PC-3 (cell line): ENCODE measurements at regions not wholly inside any gene's neighbourhood (a gene's known extent, or its start where the extent isn't known, plus 50 kb on each side); places are given as distances from the start of the nearest gene placed in this dataset.
A peak's percentile ranks its signal among the peaks of the same experiment; 100 is the strongest.

ENCODE experiments used
- ATAC-seq: fragments of 200-7000 bp; cut with Tn5 transposase; 2 replicates; pipeline ENCODE4 v1.9.1; 2020; ENCODE audit warnings: mild to moderate bottlenecking, moderate library complexity
- BruUV-seq: library from RNA; stranded (reverse); fragments of 400-500 nt; replicated peaks from 2 replicates; lab custom pipeline; 2021; lab: Mats Ljungman, UMichigan
- CTCF ChIA-PET: fragments of 300-600 bp; sonication (Branson Sonifier 250); formaldehyde crosslinking; loops from one replicate; lab custom pipeline; 2022; ENCODE audit warnings: antibody characterized with exemption; lab: Charles Lee
- POLR2A ChIA-PET: fragments of 300-600 bp; sonication (Branson Sonifier 250); formaldehyde crosslinking; loops from one replicate; lab custom pipeline; 2022; ENCODE audit warnings: antibody characterized with exemption; ENCODE audit not compliant: unreplicated experiment; lab: Charles Lee
- DNase-seq: peaks from one replicate; pipeline ENCODE4 v3.0.0-alpha.2; 2015
- H2AFZ ChIP-seq: fragments of 300-600 bp; sonication (generic); 2 replicates; pipeline ENCODE4 v1.6.0; 2016; ENCODE audit warnings: antibody characterized with exemption, low read length
- H3F3A ChIP-seq: fragments of 300-600 bp; sonication (generic); one replicate; pipeline ENCODE4 v1.6.0; 2017; ENCODE audit warnings: antibody characterized with exemption, low read length, control low read depth, mild to moderate bottlenecking; ENCODE audit not compliant: unreplicated experiment
- H3K27ac ChIP-seq: fragments of 300-600 bp; sonication (generic); 2 replicates; pipeline ENCODE4 v1.5.1; 2016; ENCODE audit warnings: mild to moderate bottlenecking, low read length
- H3K27me3 ChIP-seq: fragments of 300-600 bp; sonication (generic); 2 replicates; pipeline ENCODE4 v1.6.1; 2016; ENCODE audit warnings: low read length, mixed read lengths
- H3K36me3 ChIP-seq: fragments of 300-600 bp; sonication (generic); 2 replicates; pipeline ENCODE4 v1.6.1; 2016; ENCODE audit warnings: low read depth, mixed run types, low read length, mixed read lengths
- H3K4me1 ChIP-seq: fragments of 300-600 bp; sonication (generic); 2 replicates; pipeline ENCODE4 v1.5.1; 2016; ENCODE audit warnings: low read length; ENCODE audit not compliant: insufficient read depth
- H3K4me2 ChIP-seq: fragments of 300-600 bp; sonication (generic); 2 replicates; pipeline ENCODE4 v1.6.0; 2016; ENCODE audit warnings: low read length
- H3K4me3 ChIP-seq: fragments of 300-600 bp; sonication (generic); 2 replicates; pipeline ENCODE4 v1.5.1; 2016; ENCODE audit warnings: mild to moderate bottlenecking, low read length, mixed read lengths
- H3K79me2 ChIP-seq: fragments of 300-600 bp; sonication (generic); 2 replicates; pipeline ENCODE4 v1.6.1; 2017; ENCODE audit warnings: low read length, mixed read lengths
- H3K9ac ChIP-seq: fragments of 300-600 bp; sonication (generic); 2 replicates; pipeline ENCODE4 v1.6.0; 2016; ENCODE audit warnings: mild to moderate bottlenecking, low read length
- H3K9me2 ChIP-seq: fragments of 300-600 bp; sonication (generic); replicated peaks from 2 replicates; pipeline ENCODE4 v1.6.1; 2016; ENCODE audit warnings: mixed run types, low read length, mixed read lengths
- H3K9me3 ChIP-seq: fragments of 300-600 bp; sonication (generic); 2 replicates; pipeline ENCODE4 v1.6.1; 2016; ENCODE audit warnings: low read length, mixed read lengths
- H4K20me1 ChIP-seq: fragments of 300-600 bp; sonication (generic); 2 replicates; pipeline ENCODE4 v1.6.1; 2016; ENCODE audit warnings: low read length, mixed read lengths
- EZH2 ChIP-seq: fragments of 300-600 bp; sonication (generic); IDR thresholded peaks from one replicate; pipeline ENCODE4 v1.6.1; 2017; ENCODE audit warnings: antibody characterized with exemption, mild to moderate bottlenecking, low read length; ENCODE audit not compliant: unreplicated experiment
- EZH2phosphoT487 ChIP-seq: fragments of 300-600 bp; sonication (generic); IDR thresholded peaks from 2 replicates; pipeline ENCODE4 v1.6.1; 2018; ENCODE audit warnings: mild to moderate bottlenecking, antibody characterized with exemption, low read length, borderline replicate concordance
- intact Hi-C: fragments of 100-400 bp; cut with micrococcal nuclease; formaldehyde crosslinking; loops from 2 replicates; pipeline ENCODE4 v1.9.0; 2023
- TF ChIP-seq, protein P1 (sequence below): fragments of 300-600 bp; sonication (generic); conservative IDR thresholded peaks from 2 replicates; pipeline ENCODE4 v1.5.1; 2017; ENCODE audit warnings: antibody characterized with exemption, low read depth, mild to moderate bottlenecking, low read length

DNA sequence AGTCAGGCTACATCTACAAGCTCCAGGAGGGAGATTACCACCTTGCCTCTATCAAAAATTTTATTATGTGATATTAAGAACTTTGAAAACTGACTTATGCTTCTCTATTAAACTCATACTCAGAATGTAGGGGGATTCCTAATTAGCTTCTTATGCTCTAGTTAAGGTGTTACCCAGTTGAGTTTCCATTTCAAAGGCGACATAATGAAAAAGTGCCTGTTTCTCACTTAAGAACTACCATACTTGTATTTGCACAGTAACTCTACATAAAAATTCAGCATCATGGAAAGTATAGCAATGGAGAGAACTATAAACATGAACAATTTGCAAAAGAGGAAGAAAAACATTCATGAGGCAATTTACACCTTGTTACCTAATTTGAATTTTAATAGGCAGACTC lies 739.1 kb downstream of the ZPLD1 start:
- intact Hi-C loops: no loop called here
- ChIA-PET CTCF (no interaction called here), POLR2A (no interaction called here)
- Histone ChIP-seq H3K27me3 (no peaks in the 10 kb centered on the region), H3K27ac (no peak overlapping the region), H3K9me3 (no peaks in the 10 kb centered on the region), H3K4me3 (no peak overlapping the region), H3K9me2 (no peaks in the 10 kb centered on the region), H3K9ac (no peak overlapping the region), H3K79me2 (no peaks in the 10 kb centered on the region), H3K36me3 (no peaks in the 10 kb centered on the region), H3F3A (no peaks in the 10 kb centered on the region), H4K20me1 (no peaks in the 10 kb centered on the region), H3K4me2 (no peak overlapping the region), H3K4me1 (peaks cover 7% of the 10 kb centered on the region; the same call in 1 of the 2 replicates), H2AFZ (no peak overlapping the region)
- ATAC-seq (no peak), DNase-seq (no peak)
- BruUV-seq: no TSS peak
- TF ChIP-seq, protein P1, sequence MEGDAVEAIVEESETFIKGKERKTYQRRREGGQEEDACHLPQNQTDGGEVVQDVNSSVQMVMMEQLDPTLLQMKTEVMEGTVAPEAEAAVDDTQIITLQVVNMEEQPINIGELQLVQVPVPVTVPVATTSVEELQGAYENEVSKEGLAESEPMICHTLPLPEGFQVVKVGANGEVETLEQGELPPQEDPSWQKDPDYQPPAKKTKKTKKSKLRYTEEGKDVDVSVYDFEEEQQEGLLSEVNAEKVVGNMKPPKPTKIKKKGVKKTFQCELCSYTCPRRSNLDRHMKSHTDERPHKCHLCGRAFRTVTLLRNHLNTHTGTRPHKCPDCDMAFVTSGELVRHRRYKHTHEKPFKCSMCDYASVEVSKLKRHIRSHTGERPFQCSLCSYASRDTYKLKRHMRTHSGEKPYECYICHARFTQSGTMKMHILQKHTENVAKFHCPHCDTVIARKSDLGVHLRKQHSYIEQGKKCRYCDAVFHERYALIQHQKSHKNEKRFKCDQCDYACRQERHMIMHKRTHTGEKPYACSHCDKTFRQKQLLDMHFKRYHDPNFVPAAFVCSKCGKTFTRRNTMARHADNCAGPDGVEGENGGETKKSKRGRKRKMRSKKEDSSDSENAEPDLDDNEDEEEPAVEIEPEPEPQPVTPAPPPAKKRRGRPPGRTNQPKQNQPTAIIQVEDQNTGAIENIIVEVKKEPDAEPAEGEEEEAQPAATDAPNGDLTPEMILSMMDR: no peak
- TF ChIP-seq EZH2phosphoT487 (no peak), EZH2 (no peak)

DNA sequence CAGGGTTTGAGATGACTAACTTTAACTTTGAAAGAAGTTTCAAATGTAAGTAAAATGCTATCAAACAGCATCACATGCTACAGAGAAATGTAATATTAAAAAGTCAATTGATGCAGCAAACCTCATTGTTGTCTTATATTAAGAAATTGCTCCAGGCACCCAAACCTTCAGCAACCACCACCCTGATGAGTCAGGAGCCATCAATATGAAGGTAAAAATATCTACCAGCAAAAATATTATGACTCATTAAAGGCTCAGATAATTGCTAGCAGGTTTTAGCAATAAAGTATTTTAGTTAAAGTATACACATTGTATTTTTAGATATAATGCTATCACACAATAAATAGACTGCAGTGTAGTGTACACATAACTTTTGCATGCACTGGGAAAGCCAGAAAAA lies 746.3 kb downstream of the ZPLD1 start:
- no peaks in the 10 kb centered on the region for H3K9me2 ChIP-seq
- no peak overlapping the region for H3K4me3 ChIP-seq
- no peak overlapping the region for H2AFZ ChIP-seq
- no peaks in the 10 kb centered on the region for H3F3A ChIP-seq
- H3K4me2 ChIP-seq: peak overlapping the region; percentile 16; the same call in 1 of the 2 replicates
- ATAC-seq: peak; percentile 63
- no peaks in the 10 kb centered on the region; the same call in 1 of the 2 replicates for H3K9me3 ChIP-seq
- intact Hi-C loops: no loop called here
- no peaks in the 10 kb centered on the region for H3K36me3 ChIP-seq
- peak; percentile 76 for DNase-seq
- ChIA-PET POLR2A (no interaction called here), CTCF (no interaction called here)
- TF ChIP-seq, protein P1: no peak
- TF ChIP-seq EZH2 (no peak), EZH2phosphoT487 (no peak)
- no peaks in the 10 kb centered on the region for H4K20me1 ChIP-seq
- no TSS peak for BruUV-seq
- no peaks in the 10 kb centered on the region for H3K27me3 ChIP-seq
- H3K27ac ChIP-seq: peak overlapping the region; percentile 59
- no peaks in the 10 kb centered on the region for H3K79me2 ChIP-seq
- H3K9ac ChIP-seq: no peak overlapping the region
- peaks cover 14% of the 10 kb centered on the region; the same call in 1 of the 2 replicates for H3K4me1 ChIP-seq

DNA sequence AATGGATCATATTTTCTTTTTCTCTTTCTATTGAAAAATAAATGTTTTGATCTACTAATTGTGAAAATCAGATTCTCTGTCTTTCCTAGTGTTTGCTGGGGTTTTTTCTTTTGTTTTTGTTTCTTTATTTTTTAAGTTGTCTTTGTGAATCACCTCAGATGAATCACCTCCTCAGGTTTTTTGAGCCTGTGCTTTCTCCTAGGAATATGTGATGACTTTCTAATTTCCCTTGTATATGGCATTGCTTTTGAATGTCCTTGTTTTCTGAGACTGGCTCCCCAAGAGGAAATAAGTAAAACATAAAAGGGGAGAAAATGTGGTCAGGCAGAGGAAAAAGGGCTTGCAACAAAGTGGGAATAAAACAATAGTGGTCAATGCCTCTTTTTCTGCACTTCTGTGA lies 750.0 kb downstream of the ZPLD1 start:
- Histone ChIP-seq H4K20me1 (no peaks in the 10 kb centered on the region), H3K27ac (no peak overlapping the region), H3K79me2 (no peaks in the 10 kb centered on the region), H3K9ac (no peak overlapping the region), H3K4me2 (no peak overlapping the region), H3K4me3 (no peak overlapping the region), H3K36me3 (no peaks in the 10 kb centered on the region), H3F3A (no peaks in the 10 kb centered on the region), H3K9me3 (no peaks in the 10 kb centered on the region; the same call in 1 of the 2 replicates), H3K4me1 (peaks cover 14% of the 10 kb centered on the region; the same call in 1 of the 2 replicates), H3K9me2 (no peaks in the 10 kb centered on the region), H3K27me3 (no peaks in the 10 kb centered on the region), H2AFZ (no peak overlapping the region)
- ATAC-seq (no peak), DNase-seq (peak; percentile 47)
- intact Hi-C loops: no loop called here
- ChIA-PET POLR2A (no interaction called here), CTCF (no interaction called here)
- no TSS peak for BruUV-seq
- no peak for TF ChIP-seq EZH2
- TF ChIP-seq, protein P1: no peak
- no peak for TF ChIP-seq EZH2phosphoT487
